Activated naive CD4-positive, alpha-beta T cell treated with anti-CD3 and anti-CD28 coated beads, Interleukin-2, amount 50 U/mL, for 72 hours (primary cell): ENCODE measurements at regions not wholly inside any gene's neighbourhood (a gene's known extent, or its start where the extent isn't known, plus 50 kb on each side); places are given as distances from the start of the nearest gene placed in this dataset.
"Not testable (repeated sequence)": the region's sequence is repeated elsewhere in the genome, so short reads cannot be mapped to it uniquely, and the experiment has no call there.

ENCODE experiments used
- ATAC-seq, 2 donors: fragments of 150-1000 bp; cut with Tn5 transposase; 2 replicates each; pipeline ENCODE4 v1.10.0; 2021; ENCODE audit warnings: mild to moderate bottlenecking in 2 of 2, moderate library complexity in 2 of 2
- DNase-seq, 2 donors: peaks; one replicate each; pipeline ENCODE4 v3.0.0; 2021 to 2022; ENCODE audit warnings: low spot score in 2 of 2
- H3K27ac Mint-ChIP-seq, 2 donors: one replicate each; pipeline ENCODE4 v1.8.0; 2022; ENCODE audit warnings: mild to moderate bottlenecking in 2 of 2, mixed read lengths in 2 of 2
- H3K36me3 Mint-ChIP-seq, 2 donors: one replicate each; pipeline ENCODE4 v1.8.0; 2022; ENCODE audit warnings: mixed read lengths in 2 of 2
- H3K9me3 Mint-ChIP-seq, 2 donors: one replicate each; pipeline ENCODE4 v1.8.0; 2022; ENCODE audit warnings: mixed read lengths in 2 of 2

DNA sequence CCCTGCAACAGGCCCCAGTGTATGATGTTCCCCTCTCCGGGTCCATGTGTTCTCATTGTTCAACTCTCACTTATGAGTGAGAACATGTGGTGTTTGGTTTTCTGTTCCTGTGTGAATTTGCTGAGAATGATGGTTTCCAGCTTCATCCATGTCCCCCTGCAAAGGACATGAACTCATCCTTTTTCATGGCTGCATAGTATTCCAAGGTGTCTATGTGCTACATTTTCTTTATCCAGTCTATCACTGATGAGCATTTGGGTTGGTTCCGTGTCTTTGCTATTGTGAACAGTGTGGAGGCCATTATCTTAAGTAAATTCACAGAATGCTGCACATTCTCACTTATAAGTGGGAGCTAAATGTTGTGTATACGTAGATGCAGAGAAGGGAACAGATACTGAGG is 205.3 kb downstream of the SHOX start:
- not testable (repeated sequence) for H3K27ac Mint-ChIP-seq, DNase-seq, ATAC-seq
- Mint-ChIP-seq H3K9me3 (peaks cover 8 to 10% of the 10 kb centered on the region in 2 donors), H3K36me3 (peaks cover 10 to 12% of the 10 kb centered on the region in 2 donors)

DNA sequence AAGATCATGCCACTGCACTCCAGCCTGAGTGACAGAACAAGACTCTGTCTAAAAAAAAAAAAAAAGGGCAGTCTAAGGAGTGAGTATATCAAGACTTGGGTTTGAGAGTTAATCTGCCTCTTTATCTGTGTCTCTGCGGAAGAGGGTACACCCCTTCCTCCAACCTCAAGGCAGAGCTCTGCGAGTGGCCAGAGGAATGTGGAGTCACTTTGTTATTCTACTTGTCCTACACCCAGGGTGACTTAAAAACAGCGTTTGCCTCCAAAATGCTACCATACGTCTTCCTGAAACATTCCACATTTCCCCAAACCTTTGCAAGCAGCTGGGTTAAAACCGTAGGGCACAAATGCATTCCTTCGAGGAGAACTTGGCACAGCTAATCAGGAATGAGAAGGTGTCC is 199.9 kb downstream of the SHOX start:
- DNase-seq (no peak), ATAC-seq (no peak)
- Mint-ChIP-seq H3K36me3 (no peaks in the 10 kb centered on the region), H3K9me3 (peaks cover 3 to 4% of the 10 kb centered on the region in 2 donors), H3K27ac (no peak overlapping the region)

GRCh38 chrX:829145-829544 is 198.6 kb downstream of the SHOX start:
- Mint-ChIP-seq H3K9me3 (peaks cover 3 to 4% of the 10 kb centered on the region in 2 donors), H3K27ac (no peak overlapping the region), H3K36me3 (no peaks in the 10 kb centered on the region)
- ATAC-seq (no peak), DNase-seq (no peak)

DNA sequence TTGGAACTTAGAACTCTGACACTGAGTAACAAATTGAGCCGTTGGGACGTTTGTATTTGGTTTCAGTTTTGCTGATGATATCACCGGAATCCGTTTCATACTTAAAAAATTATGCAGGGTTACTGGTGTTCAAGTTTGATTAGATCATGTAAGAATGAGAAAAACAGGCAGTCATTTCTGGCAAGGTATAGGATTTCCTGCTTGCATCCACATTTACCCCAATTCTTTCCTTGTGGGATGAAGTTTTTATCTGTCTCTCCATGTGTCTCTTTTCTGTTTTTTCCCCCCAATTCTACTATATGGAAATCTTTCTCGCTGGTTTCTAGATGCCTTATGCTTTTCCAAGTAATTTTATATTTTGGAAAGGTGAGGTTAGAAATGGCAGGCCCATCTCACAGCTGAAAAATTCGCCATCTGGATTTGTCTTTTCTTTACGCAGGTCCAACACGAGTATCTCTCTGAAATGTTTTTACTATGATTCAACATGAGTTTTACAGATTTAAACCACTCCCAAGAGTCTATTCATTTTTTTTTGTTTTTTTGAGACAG is 197.9 kb downstream of the SHOX start:
- Mint-ChIP-seq H3K36me3 (no peaks in the 10 kb centered on the region), H3K27ac (no peak overlapping the region), H3K9me3 (peaks cover 3 to 4% of the 10 kb centered on the region in 2 donors)
- peak in 1 of 2 donors; percentile 48 for ATAC-seq
- DNase-seq = no peak

GRCh38 chrX:826448-826847 is 195.9 kb downstream of the SHOX start:
- ATAC-seq (no peak), DNase-seq (no peak)
- H3K36me3 Mint-ChIP-seq = no peaks in the 10 kb centered on the region
- no peak overlapping the region for H3K27ac Mint-ChIP-seq
- peaks cover 9 to 14% of the 10 kb centered on the region in 2 donors for H3K9me3 Mint-ChIP-seq

DNA sequence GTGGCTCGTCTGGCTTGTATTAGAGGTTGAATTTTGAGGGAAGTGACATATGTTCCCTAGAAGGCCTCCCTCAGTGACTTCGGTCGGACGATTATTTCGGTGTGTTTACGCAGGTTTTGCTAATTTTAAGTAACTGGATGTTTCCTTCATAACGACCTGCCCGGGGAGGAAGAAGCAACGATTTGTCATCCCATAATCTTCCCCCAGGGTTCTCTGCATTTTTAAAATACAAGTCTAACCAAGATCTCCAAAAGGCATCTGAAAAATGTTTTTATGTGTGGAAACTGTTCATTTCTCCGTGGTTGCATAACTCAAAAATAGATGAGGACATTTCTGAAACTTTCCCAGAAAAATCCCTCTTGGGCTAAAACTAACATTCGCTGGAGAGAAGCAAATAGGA is 195.4 kb downstream of the SHOX start:
- no peak for ATAC-seq

DNA sequence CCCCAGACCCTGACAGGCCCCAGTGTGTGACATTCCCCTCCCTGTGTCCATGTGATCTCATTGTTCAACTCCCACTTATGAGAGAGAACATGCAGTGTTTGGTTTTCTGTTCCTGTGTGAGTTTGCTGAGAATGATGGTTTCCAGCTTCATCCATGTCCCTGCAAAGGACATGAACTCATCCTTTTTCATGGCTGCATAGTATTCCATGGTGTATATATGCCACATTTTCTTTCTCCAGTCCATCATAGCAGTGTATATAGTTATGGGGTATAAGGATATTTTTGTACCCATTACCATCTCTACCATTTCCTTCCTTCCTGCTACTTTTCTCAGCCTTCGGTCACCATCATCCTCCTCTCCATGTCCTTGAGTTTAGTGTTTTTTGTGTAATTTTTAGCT is 192.5 kb downstream of the SHOX start:
- H3K27ac Mint-ChIP-seq, ATAC-seq, DNase-seq, H3K36me3 Mint-ChIP-seq: not testable (repeated sequence)
- H3K9me3 Mint-ChIP-seq = peaks cover 6 to 14% of the 10 kb centered on the region in 2 donors

More for the DNA sequence above, 195.4 kb downstream of the SHOX start:
- no peaks in the 10 kb centered on the region for H3K36me3 Mint-ChIP-seq
- no peak overlapping the region for H3K27ac Mint-ChIP-seq
- peaks cover 9 to 17% of the 10 kb centered on the region in 2 donors for H3K9me3 Mint-ChIP-seq
- DNase-seq = no peak

- no peak for ATAC-seq
- no peak overlapping the region for H3K27ac Mint-ChIP-seq
- H3K36me3 Mint-ChIP-seq = no peaks in the 10 kb centered on the region
- DNase-seq = no peak
- peaks cover 6 to 14% of the 10 kb centered on the region in 2 donors for H3K9me3 Mint-ChIP-seq
These were observed 190.9 kb downstream of the SHOX start for GRCh38 chrX:821327-822107.

DNA sequence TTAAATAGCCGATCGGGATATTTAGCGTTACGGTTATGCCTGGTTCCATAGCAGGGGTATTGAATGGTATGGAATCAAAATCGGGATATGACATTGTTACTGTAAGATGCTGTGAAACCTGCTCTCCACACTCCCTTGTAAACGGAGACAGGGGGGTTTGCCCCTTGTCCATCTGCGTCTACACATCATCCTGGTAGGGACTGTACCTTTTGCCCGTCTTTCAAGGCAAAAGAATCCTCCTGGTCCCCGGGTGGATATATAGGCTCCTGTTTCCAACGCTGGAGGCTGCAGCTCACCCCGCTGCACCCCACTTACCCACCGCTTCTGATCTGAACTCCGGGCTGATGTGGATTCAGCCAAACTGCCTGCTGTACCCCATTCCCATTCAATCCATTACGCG is 189.1 kb downstream of the SHOX start:
- Mint-ChIP-seq H3K27ac (peak overlapping the region in 1 of 2 donors; percentile 83), H3K36me3 (no peaks in the 10 kb centered on the region), H3K9me3 (peaks cover 11 to 20% of the 10 kb centered on the region in 2 donors)
- ATAC-seq = peak in 1 of 2 donors; percentile 11
- no peak for DNase-seq

DNA sequence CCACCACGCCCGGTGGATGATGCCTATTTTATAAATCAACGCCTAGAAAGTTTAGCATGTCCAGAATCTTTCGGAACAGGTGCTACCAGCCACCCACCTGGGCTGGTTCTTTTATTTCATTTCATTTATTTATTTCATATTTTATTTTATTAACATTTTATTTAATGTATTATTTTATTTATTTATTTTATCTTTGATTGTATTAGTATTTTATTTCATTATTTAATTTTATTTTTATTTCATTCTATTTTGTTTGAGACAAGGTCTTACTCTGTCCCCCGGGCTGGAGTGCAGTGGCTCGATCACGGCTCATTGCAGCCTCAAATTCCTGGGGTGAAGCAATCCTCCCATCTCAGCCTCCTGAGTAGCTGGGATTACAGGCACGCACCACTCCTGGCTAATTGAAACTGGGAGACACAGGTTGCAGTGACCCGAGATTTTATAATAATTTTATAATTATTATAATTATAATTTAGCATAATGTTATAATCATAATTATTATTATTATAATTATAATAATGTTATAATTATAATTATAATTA is 187.2 kb downstream of the SHOX start:
- no peak for ATAC-seq
- H3K36me3 Mint-ChIP-seq = no peaks in the 10 kb centered on the region
- H3K27ac Mint-ChIP-seq = no peak overlapping the region
- H3K9me3 Mint-ChIP-seq = peaks cover 5 to 24% of the 10 kb centered on the region in 2 donors
- no peak for DNase-seq

- ATAC-seq = peak in 1 of 2 donors; percentile 28
- H3K36me3 Mint-ChIP-seq, H3K27ac Mint-ChIP-seq, DNase-seq: not testable (repeated sequence)
- peaks cover 5 to 25% of the 10 kb centered on the region in 2 donors for H3K9me3 Mint-ChIP-seq
These were observed 186.6 kb downstream of the SHOX start for GRCh38 chrX:817147-817546.

- Mint-ChIP-seq H3K9me3 (peaks cover 5 to 20% of the 10 kb centered on the region in 2 donors), H3K27ac (no peak overlapping the region), H3K36me3 (no peaks in the 10 kb centered on the region)
- ATAC-seq = no peak
- DNase-seq = no peak
These were observed 185.8 kb downstream of the SHOX start for GRCh38 chrX:816411-816810.

GRCh38 chrX:810186-810585 is 179.6 kb downstream of the SHOX start:
- Mint-ChIP-seq H3K27ac (no peak overlapping the region), H3K9me3 (peaks cover 0 to 11% of the 10 kb centered on the region in 2 donors), H3K36me3 (peaks cover 0 to 4% of the 10 kb centered on the region in 2 donors)
- ATAC-seq = no peak
- no peak for DNase-seq

GRCh38 chrX:809081-809480 is 178.5 kb downstream of the SHOX start:
- ATAC-seq (no peak), DNase-seq (no peak)
- no peak overlapping the region for H3K27ac Mint-ChIP-seq
- peaks cover 0 to 4% of the 10 kb centered on the region in 2 donors for H3K36me3 Mint-ChIP-seq
- H3K9me3 Mint-ChIP-seq = peaks cover 0 to 10% of the 10 kb centered on the region in 2 donors

GRCh38 chrX:806586-806985 is 176.0 kb downstream of the SHOX start:
- DNase-seq (no peak), ATAC-seq (no peak)
- Mint-ChIP-seq H3K36me3 (peaks cover 0 to 7% of the 10 kb centered on the region in 2 donors), H3K9me3 (peaks cover 0 to 2% of the 10 kb centered on the region in 2 donors), H3K27ac (no peak overlapping the region)

DNA sequence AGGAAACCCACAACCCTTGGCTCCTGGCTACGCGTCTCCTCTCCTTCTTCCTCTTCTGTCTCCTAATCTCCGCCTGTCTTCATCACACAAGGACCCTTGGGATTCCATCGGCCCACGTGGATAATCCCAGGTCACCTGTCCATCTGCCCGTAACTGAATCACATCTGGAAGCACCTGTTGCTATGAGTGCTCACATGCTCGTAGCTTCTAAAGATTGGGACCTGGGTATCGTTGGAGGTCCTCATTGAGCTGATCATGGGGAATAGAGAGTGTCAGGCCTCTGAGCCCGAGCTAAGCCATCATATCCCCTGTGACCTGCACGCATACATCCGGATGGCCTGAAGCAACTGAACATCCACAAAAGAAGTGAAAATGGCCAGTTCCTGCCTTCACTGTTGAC is 175.4 kb downstream of the SHOX start:
- no peak for DNase-seq
- Mint-ChIP-seq H3K36me3 (peaks cover 0 to 7% of the 10 kb centered on the region in 2 donors), H3K9me3 (peaks cover 0 to 5% of the 10 kb centered on the region in 2 donors), H3K27ac (no peak overlapping the region)
- ATAC-seq = no peak

GRCh38 chrX:805103-805670 is 174.6 kb downstream of the SHOX start:
- Mint-ChIP-seq H3K36me3 (peaks cover 3 to 10% of the 10 kb centered on the region in 2 donors), H3K9me3 (peaks cover 4 to 8% of the 10 kb centered on the region in 2 donors), H3K27ac (no peak overlapping the region)
- ATAC-seq (no peak), DNase-seq (no peak)
